A673 (cell line): ENCODE measurements at regions not wholly inside any gene's neighbourhood (a gene's known extent, or its start where the extent isn't known, plus 50 kb on each side); places are given as distances from the start of the nearest gene placed in this dataset.

Experiments
- BruUV-seq: library from RNA; stranded (reverse); fragments of 400-500 nt; replicated peaks from 2 replicates; lab custom pipeline; 2021; lab: Mats Ljungman, UMichigan
- CTCF ChIA-PET: fragments of 300-600 bp; sonication (Branson Sonifier 250); formaldehyde crosslinking; loops from one replicate; lab custom pipeline; 2022; ENCODE audit warnings: antibody characterized with exemption; lab: Charles Lee
- POLR2A ChIA-PET: fragments of 300-600 bp; sonication (Branson Sonifier 250); formaldehyde crosslinking; loops from one replicate; lab custom pipeline; 2022; ENCODE audit warnings: antibody characterized with exemption; ENCODE audit not compliant: low non-redundant PET; lab: Charles Lee
- DNase-seq: peaks from one replicate; pipeline ENCODE4 v3.0.0-alpha.2; 2015; ENCODE audit warnings: low spot score
- H3K27ac ChIP-seq: fragments of 200-600 bp; sonication (generic); 2 replicates; pipeline ENCODE4 v1.5.1; 2016; ENCODE audit warnings: mixed run types, low read depth, mild to moderate bottlenecking, mixed read lengths, antibody characterized with exemption, low read length; ENCODE audit not compliant: poor library complexity, severe bottlenecking
- H3K27me3 ChIP-seq: fragments of 200-600 bp; sonication (generic); replicated peaks from 2 replicates; pipeline ENCODE4 v1.6.1; 2017; ENCODE audit warnings: mixed run types, low read depth, mild to moderate bottlenecking, mixed read lengths, antibody characterized with exemption, low read length; ENCODE audit not compliant: insufficient read depth, poor library complexity
- H3K36me3 ChIP-seq: fragments of 200-600 bp; sonication (generic); 2 replicates; pipeline ENCODE4 v1.6.1; 2016; ENCODE audit warnings: mixed run types, mild to moderate bottlenecking, mixed read lengths, antibody characterized with exemption, low read length; ENCODE audit not compliant: insufficient read depth, poor library complexity, severe bottlenecking
- H3K4me1 ChIP-seq: fragments of 200-600 bp; sonication (generic); 2 replicates; pipeline ENCODE4 v1.6.1; 2017; ENCODE audit warnings: mixed run types, mild to moderate bottlenecking, mixed read lengths, antibody characterized with exemption, low read length; ENCODE audit not compliant: insufficient read depth, poor library complexity, severe bottlenecking
- H3K4me3 ChIP-seq: fragments of 200-600 bp; sonication (generic); 2 replicates; pipeline ENCODE4 v1.5.1; 2016; ENCODE audit warnings: low read depth, mixed run types, mild to moderate bottlenecking, mixed read lengths, low read length; ENCODE audit not compliant: poor library complexity, severe bottlenecking
- H3K9me3 ChIP-seq: fragments of 200-600 bp; sonication (generic); 2 replicates; pipeline ENCODE4 v1.6.1; 2016; ENCODE audit warnings: mixed run types, low read depth, mild to moderate bottlenecking, mixed read lengths, antibody characterized with exemption, low read length; ENCODE audit not compliant: poor library complexity, severe bottlenecking
- EZH2 ChIP-seq: fragments of 200-600 bp; sonication (generic); IDR thresholded peaks from 2 replicates; pipeline ENCODE4 v1.6.1; 2017; ENCODE audit warnings: borderline replicate concordance, low read depth, mild to moderate bottlenecking, mixed read lengths, antibody characterized with exemption, low read length; ENCODE audit not compliant: poor library complexity, severe bottlenecking
- intact Hi-C: fragments of 100-400 bp; cut with micrococcal nuclease; formaldehyde crosslinking; loops from one replicate; pipeline ENCODE4 v1.10.0; 2022; ENCODE audit not compliant: unreplicated experiment
- TF ChIP-seq, protein P1 (sequence below): fragments of 300-800, 200-600 bp; sonication (generic); conservative IDR thresholded peaks from 2 replicates; pipeline ENCODE4 v1.5.1; 2017; ENCODE audit warnings: low read depth, mild to moderate bottlenecking, antibody characterized with exemption, low read length, moderate library complexity, mixed read lengths

DNA sequence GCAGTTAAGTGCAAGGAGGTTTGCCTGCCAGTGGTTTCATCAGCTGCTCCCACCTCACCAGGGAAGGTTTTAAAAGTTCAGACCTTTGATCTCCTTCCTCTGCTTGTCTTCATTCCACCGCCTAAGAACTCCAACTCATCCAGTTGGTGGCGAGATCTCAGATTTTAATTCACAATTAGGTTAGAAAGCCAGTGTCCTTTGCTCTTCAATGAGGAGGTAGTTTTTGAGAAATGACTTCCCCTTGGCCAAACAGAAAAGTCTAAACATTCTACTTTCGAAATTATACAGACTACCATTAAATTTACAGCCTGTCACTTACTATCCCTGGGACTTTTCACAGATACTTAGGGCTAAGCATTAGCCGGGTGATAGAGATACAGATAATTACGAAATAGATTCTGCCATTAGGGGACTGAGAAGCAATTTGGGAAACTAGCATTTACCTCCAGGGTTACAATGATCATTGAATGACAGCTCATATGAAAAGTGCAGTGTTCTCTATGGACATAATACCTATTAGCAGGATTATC lies 513.4 kb upstream of the GHITM start:
- intact Hi-C loops = no loop called here
- ChIA-PET CTCF (no interaction called here), POLR2A (no interaction called here)
- Histone ChIP-seq H3K4me3 (no peak overlapping the region), H3K36me3 (no peaks in the 10 kb centered on the region), H3K27ac (no peak overlapping the region), H3K9me3 (peaks cover 10% of the 10 kb centered on the region), H3K27me3 (no peaks in the 10 kb centered on the region), H3K4me1 (no peaks in the 10 kb centered on the region)
- TF ChIP-seq, protein P1, sequence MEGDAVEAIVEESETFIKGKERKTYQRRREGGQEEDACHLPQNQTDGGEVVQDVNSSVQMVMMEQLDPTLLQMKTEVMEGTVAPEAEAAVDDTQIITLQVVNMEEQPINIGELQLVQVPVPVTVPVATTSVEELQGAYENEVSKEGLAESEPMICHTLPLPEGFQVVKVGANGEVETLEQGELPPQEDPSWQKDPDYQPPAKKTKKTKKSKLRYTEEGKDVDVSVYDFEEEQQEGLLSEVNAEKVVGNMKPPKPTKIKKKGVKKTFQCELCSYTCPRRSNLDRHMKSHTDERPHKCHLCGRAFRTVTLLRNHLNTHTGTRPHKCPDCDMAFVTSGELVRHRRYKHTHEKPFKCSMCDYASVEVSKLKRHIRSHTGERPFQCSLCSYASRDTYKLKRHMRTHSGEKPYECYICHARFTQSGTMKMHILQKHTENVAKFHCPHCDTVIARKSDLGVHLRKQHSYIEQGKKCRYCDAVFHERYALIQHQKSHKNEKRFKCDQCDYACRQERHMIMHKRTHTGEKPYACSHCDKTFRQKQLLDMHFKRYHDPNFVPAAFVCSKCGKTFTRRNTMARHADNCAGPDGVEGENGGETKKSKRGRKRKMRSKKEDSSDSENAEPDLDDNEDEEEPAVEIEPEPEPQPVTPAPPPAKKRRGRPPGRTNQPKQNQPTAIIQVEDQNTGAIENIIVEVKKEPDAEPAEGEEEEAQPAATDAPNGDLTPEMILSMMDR = no peak
- no peak for TF ChIP-seq EZH2
- no peak for DNase-seq
- BruUV-seq = no TSS peak

GRCh38 chr10:83632701-83633100 lies 506.6 kb upstream of the GHITM start:
- Histone ChIP-seq H3K27ac (no peak overlapping the region), H3K27me3 (no peaks in the 10 kb centered on the region), H3K9me3 (no peaks in the 10 kb centered on the region), H3K4me3 (no peak overlapping the region), H3K36me3 (no peaks in the 10 kb centered on the region), H3K4me1 (no peaks in the 10 kb centered on the region)
- DNase-seq = no peak
- no TSS peak for BruUV-seq
- TF ChIP-seq, protein P1 = no peak
- no peak for TF ChIP-seq EZH2
- POLR2A ChIA-PET = no interaction called here
- intact Hi-C loops = no loop called here
- CTCF ChIA-PET = no interaction called here

DNA sequence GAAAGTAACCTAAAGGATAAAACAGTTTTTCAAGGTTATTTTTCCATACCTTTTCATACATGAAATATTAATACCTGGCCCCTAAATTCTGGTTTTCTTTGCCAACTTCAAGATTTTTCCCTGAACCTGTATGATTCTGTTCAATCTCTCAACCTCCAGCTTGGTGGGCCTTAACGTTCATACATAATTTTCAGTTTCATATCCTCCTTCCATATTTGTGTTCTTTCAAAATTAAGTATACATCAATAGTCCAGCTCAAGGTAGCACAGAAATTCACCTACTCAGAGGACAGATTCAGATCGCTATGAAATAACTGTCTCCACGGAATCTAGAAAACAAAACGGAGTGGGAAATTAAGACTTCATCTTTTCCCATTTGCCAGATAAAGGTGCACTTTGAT lies 505.8 kb upstream of the GHITM start:
- ChIA-PET POLR2A (no interaction called here), CTCF (no interaction called here)
- Histone ChIP-seq H3K27ac (no peak overlapping the region), H3K27me3 (no peaks in the 10 kb centered on the region), H3K4me1 (no peaks in the 10 kb centered on the region), H3K4me3 (no peak overlapping the region), H3K36me3 (no peaks in the 10 kb centered on the region), H3K9me3 (no peaks in the 10 kb centered on the region)
- TF ChIP-seq, protein P1 = no peak
- TF ChIP-seq EZH2 = no peak
- no TSS peak for BruUV-seq
- DNase-seq = no peak
- intact Hi-C loops = no loop called here
